ENCODE measurements at regions not wholly inside any gene's neighbourhood (a gene's known extent, or its start where the extent isn't known, plus 50 kb on each side); places are given as distances from the start of the nearest gene placed in this dataset.

DNA sequence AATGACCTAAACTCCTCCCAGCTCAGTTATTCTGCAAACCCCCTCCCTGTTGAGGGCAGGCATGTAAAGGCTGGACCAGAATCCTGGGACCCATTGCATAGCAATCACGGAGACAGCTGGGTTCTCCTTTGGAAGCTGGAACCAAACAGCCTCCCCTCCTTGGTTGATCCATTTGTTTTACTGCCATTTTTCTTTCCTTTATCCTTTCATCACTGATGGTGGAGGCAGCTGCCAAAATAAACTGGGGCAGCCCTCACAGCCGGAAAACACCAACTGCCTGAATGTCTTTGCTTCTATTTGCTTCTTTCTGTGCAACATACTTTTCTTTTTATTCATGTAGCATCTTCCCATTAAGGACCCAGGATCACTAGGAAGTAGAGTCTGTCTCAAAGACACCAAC, 150.0 kb upstream of the SYT13 start:
- in situ Hi-C loops (cut with HindIII; ENCODE audit: extremely low pct_ligation_motif_present, low pct_unique_long_range_greater_than_20kb), result no loop called here
- ATAC-seq (no peak), FAIRE-seq (no peak), DNase-seq (ENCODE audit: low spot score) (no peak)
- intact Hi-C loops (cut with micrococcal nuclease; ENCODE audit: unreplicated experiment), result loop anchor here (10.0 kb wide), 1 partner anchor 61 kb away; no protein-coding TSS in a partner anchor
- Histone ChIP-seq H3K27me3 (ENCODE audit: control insufficient read depth in 1 of 2, insufficient read depth in 2 of 2, low read length in 2 of 2) (peaks cover 1 to 18% of the 10 kb centered on the region in 2 experiments; a peak in 4 of 5 replicates), H3K27ac (ENCODE audit: extremely low read length, insufficient read depth, low read length) (no peak overlapping the region), H3K79me2 (ENCODE audit: insufficient read depth, low read length) (no peaks in the 10 kb centered on the region), H3K9ac (ENCODE audit: insufficient read depth, low read depth, low read length) (no peak overlapping the region), H3K4me1 (ENCODE audit: insufficient read depth, low read length) (no peaks in the 10 kb centered on the region), H4K20me1 (ENCODE audit: insufficient read depth, low read length) (no peaks in the 10 kb centered on the region), H2AFZ (ENCODE audit: low read length) (no peak overlapping the region), H3K4me2 (ENCODE audit: low read depth, low read length) (no peak overlapping the region), H3K36me3 (replicated peaks in 1 of 2; ENCODE audit: control insufficient read depth in 1 of 2, insufficient read depth in 2 of 2, low read length in 2 of 2) (no peaks in the 10 kb centered on the region), H3K4me3 (replicated peaks in 1 of 3; ENCODE audit: insufficient read depth in 1 of 3, low read depth in 2 of 3, low read length in 3 of 3) (no peak overlapping the region), H3K9me3 (ENCODE audit: low read length) (no peaks in the 10 kb centered on the region)
- no TSS peak for BruUV-seq (replicated peaks)
- WGBS (ENCODE audit: low lambda C conversion rate), result 0% methylated on average over 2 of the region's 2 CpGs
- POLR2A ChIA-PET, result no interaction called here
- TF ChIP-seq SP2 (CRISPR knock-in tag; IDR thresholded peaks at IDR 0.05), result no peak
- CTCF ChIA-PET (ENCODE audit: low intra/inter-chr PET ratio, low total read pairs), result no interaction called here

DNA sequence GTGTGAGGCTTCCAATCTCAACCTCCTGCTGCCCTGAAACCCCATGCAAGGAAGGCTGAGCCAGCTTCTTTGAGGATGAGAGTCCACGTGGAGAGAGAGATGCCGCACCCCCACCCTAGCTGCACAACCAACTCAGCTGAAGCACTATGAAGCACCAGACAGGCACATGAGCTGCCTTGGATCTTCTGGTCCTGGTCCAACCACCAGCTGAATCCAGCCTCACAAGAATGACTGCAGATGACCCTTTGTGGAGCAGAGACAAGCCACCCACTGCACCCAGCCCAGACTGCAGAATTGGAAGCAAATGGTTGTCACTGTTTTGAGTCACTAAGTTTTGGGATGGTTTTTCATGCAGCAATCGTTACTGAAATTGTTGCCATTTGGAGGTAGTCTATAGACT, 149.6 kb upstream of the SYT13 start:
- Histone ChIP-seq H4K20me1 (ENCODE audit: insufficient read depth, low read length) (no peaks in the 10 kb centered on the region), H3K79me2 (ENCODE audit: insufficient read depth, low read length) (no peaks in the 10 kb centered on the region), H3K9me3 (ENCODE audit: low read length) (no peaks in the 10 kb centered on the region), H3K27ac (ENCODE audit: extremely low read length, insufficient read depth, low read length) (no peak overlapping the region), H2AFZ (ENCODE audit: low read length) (no peak overlapping the region), H3K4me2 (ENCODE audit: low read depth, low read length) (no peak overlapping the region), H3K4me3 (replicated peaks in 1 of 3; ENCODE audit: insufficient read depth in 1 of 3, low read depth in 2 of 3, low read length in 3 of 3) (no peak overlapping the region), H3K27me3 (ENCODE audit: control insufficient read depth in 1 of 2, insufficient read depth in 2 of 2, low read length in 2 of 2) (peaks cover 1 to 19% of the 10 kb centered on the region in 2 experiments; a peak in 4 of 5 replicates), H3K36me3 (replicated peaks in 1 of 2; ENCODE audit: control insufficient read depth in 1 of 2, insufficient read depth in 2 of 2, low read length in 2 of 2) (no peaks in the 10 kb centered on the region), H3K4me1 (ENCODE audit: insufficient read depth, low read length) (no peaks in the 10 kb centered on the region), H3K9ac (ENCODE audit: insufficient read depth, low read depth, low read length) (no peak overlapping the region)
- ATAC-seq (no peak), DNase-seq (ENCODE audit: low spot score) (no peak), FAIRE-seq (no peak)
- intact Hi-C loops (cut with micrococcal nuclease; ENCODE audit: unreplicated experiment), result loop anchor here (10.0 kb wide), 1 partner anchor 61 kb away; no protein-coding TSS in a partner anchor
- in situ Hi-C loops (cut with HindIII; ENCODE audit: extremely low pct_ligation_motif_present, low pct_unique_long_range_greater_than_20kb), result no loop called here
- POLR2A ChIA-PET, result no interaction called here
- CTCF ChIA-PET (ENCODE audit: low intra/inter-chr PET ratio, low total read pairs), result no interaction called here
- 22% methylated on average over 3 of the region's 3 CpGs for WGBS (ENCODE audit: low lambda C conversion rate)
- no TSS peak for BruUV-seq (replicated peaks)
- TF ChIP-seq ZNF841 (CRISPR knock-in tag; IDR thresholded peaks at IDR 0.05; ENCODE audit: borderline replicate concordance), result no peak
- TF ChIP-seq GABPB1 (CRISPR knock-in tag; IDR thresholded peaks at IDR 0.05), result no peak
- no peak for TF ChIP-seq ZNF572 (CRISPR knock-in tag; IDR thresholded peaks at IDR 0.05)
- TF ChIP-seq ZBTB7A (CRISPR knock-in tag; IDR thresholded peaks at IDR 0.05), result no peak
- no peak for TF ChIP-seq ZNF850 (CRISPR knock-in tag; conservative IDR thresholded peaks at IDR 0.05)
